ENCODE measurements at regions not wholly inside any gene's neighbourhood (a gene's known extent, or its start where the extent isn't known, plus 50 kb on each side); places are given as distances from the start of the nearest gene placed in this dataset.

DNA sequence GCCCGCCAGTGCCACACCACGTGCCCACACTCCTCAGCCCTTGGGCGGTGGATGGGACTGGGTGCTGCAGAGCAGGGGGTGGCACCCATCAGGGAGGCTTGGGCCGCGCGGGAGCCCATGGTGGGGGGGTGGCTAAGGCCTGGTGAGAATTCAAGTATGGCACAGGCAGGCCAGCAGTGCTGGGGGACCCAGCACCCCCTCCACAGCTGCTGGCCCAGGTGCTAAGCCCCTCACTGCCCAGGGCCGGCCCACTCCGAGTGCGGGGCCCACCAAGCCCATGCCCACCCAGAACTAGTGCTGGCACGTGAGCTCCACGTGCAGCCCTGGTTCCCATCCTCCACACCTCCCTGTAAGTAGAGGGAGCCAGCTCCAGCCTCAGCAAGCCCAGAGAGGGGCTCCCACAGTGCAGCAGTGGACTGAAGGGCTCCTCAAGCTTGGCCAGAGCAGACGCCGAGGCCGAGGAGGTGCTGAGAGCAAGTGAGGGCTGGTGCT is 1091.1 kb upstream of the GJE1 start:
- no peak for DNase-seq

- no peak for DNase-seq
These were observed 1097.2 kb upstream of the GJE1 start for GRCh38 chr6:141035312-141036200.

DNA sequence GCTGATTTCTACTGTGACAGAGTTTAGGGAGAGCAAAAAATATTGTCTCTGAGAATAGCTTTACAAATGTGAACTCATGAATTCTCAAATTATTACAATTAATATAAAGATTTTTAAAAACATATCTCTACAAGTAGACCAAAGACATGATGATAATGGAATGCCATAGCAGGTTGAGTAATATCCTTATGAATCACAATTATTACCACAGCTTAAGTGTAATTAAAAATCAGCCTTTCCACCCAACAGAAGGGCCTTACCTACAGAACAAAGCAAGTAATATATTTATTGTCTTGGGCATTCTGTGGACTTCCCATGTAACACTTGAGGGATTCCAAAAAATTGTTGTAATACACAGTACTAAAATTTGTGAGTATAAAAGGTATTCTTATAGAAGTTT is 1099.6 kb upstream of the GJE1 start:
- DNase-seq = no peak

GRCh38 chr6:141029908-141030307 is 1102.8 kb upstream of the GJE1 start:
- no peak for DNase-seq

DNA sequence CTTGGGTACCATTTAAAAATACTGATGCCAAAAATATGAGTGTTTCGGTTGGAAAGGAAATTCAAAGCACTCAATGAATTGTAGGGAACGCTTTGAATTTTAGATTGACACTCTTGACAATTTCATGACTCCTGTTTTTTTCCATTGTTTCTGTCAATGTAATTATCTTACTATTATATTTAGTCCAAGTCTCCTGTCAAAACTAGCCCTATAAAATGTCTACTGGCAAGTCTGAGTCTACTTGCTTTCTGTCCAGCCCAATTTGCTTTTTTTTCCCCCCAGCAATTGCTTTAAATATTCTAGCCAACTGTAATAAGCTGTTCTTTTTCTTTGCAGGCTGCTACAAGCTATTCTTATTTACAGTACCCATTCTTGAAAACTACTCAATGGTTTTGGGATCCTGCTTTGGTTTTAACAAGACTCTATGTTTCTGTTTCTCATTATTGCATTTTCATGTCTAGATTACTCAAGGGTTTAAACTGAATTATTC is 1103.9 kb upstream of the GJE1 start:
- no peak for DNase-seq

DNA sequence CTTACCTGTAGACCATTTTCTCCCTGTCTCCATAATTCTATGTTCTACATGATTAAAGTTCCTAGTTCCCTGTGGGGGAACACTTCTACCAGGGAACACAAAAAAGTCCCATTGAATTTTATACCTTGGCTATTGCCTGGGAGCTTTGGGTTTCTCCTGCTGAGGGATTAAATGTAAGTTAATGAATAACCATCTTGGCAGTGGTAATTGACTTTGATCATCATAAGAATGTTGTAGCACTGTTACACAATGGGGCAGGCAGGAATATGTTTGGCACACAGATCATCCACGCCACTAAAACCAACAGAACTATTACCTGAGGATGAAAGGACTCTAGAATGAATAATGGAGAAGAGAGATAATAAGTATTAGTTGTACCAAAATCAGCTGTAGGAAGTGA is 1106.2 kb upstream of the GJE1 start:
- no peak for DNase-seq

- DNase-seq = no peak
These were observed 1108.2 kb upstream of the GJE1 start for GRCh38 chr6:141024526-141024925.

GRCh38 chr6:141017941-141018340 is 1114.8 kb upstream of the GJE1 start:
- DNase-seq = no peak

GRCh38 chr6:141000917-141001316 is 1131.8 kb upstream of the GJE1 start:
- no peak for DNase-seq

DNA sequence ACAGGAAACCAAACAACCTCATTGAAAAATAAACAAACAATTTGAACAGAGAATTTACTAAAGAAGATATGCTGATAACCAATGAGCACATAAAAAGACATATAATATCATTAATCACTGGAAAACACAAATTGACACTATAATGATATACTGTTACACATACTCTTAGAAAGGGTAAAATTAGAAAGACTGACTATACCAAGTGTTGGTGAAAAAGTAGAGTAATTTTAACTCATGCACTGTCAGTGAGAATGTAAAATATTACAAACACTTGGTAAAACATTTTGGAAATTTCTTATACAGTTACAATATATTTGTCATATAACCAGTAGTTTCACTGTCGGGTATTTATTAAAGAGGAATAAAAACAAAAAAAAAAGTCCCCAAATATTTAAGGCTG is 1139.2 kb upstream of the GJE1 start:
- DNase-seq = no peak

- DNase-seq = no peak
These were observed 1140.0 kb upstream of the GJE1 start for GRCh38 chr6:140992678-140993077.

- no peak for DNase-seq
These were observed 1143.9 kb upstream of the GJE1 start for GRCh38 chr6:140988780-140989179.

DNA sequence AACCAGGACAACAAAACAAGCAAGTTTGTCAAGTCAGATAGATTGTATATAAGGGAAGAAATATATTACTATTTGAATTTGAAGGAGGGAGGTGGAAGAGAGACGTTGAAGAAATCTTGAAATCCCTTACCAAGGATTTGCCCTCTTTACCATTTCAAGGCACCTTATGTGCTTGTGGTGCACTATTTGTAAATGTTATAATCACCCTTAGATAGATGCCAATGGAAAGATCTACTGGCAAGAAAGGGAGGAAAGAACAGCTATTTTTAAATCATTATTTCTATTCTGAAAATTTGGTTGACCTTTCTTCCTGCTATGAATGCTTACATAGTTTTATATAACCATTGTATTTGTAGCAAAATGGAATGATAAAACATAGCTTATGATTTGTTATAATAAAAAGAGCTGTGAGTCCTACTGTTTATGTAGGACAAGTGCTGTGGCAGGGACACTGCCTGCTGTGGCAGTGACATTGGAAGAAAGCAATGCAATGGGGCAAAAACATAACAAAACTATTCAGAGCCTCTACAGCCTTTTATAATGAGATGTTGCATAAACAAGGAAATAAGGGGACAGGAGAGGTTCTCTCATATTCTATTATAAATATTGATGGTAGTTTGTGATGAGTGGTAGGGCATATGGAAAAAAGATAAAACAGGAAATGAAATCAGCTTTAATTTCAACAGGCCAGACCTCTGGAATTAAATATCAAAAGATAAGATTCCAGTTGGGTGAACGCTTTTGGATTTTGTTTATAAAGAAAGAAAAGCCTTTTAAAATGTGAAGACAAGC is 1145.2 kb upstream of the GJE1 start:
- DNase-seq = no peak

DNA sequence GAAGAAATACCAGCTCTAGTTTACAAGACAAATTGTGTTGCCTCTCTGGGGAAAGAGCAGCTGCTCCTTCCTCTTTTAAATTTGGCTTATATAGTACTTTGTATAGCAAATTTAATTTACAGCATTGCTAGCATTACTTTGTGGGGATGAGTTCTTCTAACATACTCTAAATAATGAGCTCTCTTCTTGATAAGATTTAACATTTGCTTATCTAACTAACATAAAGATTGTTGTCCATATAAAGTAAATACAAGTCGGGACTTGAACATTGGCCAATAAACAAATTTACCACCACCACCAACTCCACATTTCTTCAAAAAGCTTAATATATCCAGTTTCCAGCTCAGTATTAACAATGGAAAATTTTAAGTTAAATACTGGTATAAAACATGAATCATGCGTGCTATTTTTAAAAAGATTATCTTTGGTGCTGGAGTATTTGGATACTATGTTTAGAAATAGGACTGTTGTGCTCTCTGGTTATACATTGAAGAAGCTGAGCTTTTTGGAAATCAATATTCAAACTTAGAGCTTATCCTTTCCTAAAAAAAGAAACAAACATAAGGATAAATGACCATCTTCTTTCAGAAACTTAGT is 1146.9 kb upstream of the GJE1 start:
- DNase-seq = no peak

DNA sequence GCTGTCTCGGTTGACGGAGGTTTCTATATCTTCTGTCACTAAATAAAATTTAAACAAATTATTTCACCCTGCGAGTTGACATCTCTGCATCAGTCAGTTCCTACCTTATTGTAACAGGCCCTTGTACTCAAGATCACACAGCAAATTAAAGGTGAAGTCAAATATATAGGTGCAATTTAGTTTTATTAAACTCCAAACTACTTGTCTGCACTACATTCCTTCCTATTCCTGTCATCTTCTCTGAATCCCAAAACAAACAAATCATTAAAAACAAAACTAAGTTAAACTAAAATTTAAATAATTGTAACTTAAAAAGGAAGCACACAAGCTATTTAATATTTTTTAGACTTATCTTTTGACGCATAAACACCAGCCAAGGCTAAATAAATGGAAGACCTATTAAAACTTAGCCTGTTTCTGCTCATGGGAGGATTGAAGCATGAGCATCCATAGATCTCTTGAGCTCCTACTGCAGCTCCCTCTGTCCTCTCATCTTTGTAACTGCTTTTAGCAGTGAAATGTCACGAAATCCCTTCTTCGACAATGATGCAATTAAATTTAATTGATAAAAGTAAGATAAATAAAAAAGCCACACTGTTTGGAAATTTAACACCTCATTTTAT is 1152.3 kb upstream of the GJE1 start:
- DNase-seq = no peak

DNA sequence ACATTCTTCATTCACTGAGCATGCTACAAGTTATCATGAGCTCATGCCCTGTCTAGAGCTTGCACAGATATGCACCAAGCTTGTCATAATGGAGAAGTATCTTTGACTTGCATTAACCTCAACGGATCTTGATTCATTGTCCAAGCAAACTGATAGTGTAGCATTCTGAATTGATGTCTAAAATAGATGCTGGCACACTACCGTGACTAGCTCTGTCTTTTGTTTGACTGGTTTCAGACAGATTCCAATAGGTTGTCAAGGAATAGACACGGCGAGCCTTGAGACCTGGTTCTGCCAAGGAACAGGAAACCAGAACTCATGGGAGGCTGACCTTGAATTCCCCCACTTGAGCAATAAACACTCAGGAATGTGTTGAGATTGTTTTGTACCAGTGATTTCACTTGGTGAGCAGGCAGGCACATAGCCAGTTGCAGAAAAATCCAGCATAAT is 1153.1 kb upstream of the GJE1 start:
- DNase-seq = no peak

DNA sequence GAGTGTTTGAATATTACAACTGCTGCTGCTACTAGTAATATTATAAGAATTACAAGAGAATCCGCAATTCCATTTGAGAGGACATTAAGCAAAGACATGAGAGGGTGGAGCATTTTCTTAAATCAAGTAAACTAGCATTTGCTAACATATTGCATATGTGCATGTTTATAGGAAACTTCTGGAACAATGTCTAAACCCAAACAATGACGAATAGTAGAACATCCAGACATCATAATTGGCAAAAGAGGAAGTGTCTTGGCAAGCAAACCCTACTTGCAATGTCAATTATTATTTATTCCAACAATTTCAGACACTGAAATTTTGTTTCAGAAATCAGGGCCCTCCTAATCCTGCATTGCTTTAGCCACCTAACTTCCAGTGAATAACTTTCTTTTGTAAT is 1155.3 kb upstream of the GJE1 start:
- DNase-seq = no peak

DNA sequence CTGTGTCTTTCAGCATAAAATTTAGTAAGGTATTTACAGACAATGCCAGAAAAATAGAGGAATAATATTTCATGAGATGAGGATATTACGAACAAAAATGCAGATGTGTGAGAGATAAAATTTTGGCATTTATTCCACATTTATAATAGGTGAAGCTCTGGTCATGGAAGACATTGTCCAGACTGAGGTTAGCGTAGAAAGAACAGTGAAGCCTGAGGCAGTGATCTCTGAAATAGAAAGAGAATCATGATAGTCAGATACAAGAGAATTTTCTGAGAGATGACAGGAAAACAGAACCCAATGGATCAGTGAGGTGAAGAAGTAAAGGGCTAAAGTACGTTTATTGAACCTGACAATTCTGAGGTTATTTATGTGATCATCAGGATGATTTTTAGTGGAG is 1155.9 kb upstream of the GJE1 start:
- no peak for DNase-seq

DNA sequence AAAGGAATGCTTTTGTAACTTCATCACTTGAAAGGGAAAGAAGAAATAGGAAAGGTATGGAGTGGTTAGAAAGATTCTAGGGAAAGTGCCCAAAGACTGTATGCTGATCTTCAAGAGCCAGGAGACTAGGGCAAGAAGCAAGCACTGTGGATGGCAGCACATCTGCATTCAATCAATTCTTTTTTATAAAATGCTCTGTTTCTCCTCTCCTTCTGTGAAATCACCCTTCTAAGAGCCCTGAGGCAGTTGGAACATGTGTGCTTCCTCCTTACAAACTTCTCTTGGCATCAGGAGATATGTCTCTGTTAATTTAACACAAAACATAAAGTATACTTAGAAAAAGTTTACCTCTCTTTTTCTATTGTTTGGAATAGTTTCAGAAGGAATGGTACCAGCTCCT is 1162.2 kb upstream of the GJE1 start:
- no peak for DNase-seq

DNA sequence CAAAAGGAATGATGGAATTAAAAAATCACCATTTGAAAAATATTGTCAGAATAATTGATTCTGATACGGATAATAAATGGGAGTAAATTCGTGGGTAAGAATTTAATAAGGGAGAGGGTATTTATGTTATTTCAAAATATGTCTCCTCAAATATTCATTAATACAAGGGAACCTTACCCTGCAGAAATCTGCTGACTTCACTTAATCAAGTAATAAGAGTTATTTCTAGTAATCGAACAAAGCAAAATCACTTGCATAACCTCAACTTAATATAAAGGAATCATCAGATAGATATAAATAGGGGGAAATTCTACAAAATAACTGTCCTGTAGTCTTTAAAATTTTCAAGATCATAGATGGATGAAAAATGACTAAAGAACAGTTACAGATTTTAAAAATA is 1164.7 kb upstream of the GJE1 start:
- no peak for DNase-seq

DNA sequence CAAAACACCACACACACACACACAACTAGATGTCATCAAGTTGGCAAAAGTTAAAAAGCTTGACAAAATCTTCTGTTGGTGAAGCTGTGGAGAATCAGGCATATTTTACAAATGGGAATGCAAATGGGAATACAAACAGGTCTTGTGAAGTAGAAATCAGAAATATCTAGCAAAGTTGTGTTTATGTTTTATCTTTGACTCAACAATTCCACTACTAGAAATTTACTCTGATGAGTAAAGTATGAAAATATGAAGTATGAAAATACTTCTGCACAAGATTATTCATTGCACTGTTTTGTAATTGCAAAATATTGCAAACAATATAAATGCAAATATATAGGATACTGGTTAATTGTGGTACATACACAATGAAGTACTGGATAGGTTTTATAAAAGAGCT is 1166.0 kb upstream of the GJE1 start:
- DNase-seq = no peak

- DNase-seq = no peak
These were observed 1172.2 kb upstream of the GJE1 start for GRCh38 chr6:140960566-140960965.

DNA sequence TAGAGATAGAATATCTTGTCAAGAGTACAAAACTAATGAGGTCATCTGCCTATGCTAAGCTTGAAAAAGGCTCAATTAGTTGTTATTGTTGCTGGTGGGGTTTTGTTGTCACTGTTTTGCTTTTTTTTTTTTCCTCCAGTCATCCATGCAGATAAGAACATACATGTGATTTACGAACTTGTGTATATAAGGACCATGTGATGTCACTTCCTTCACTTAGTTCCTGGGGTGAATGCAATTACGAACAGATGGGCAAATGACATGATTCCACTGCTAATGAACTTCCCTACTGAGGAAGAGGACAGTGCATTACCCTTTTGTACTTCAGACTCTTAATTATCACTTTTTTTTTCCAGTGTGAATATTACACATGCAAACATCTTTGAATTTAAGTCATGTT is 1175.3 kb upstream of the GJE1 start:
- DNase-seq = no peak
